HG03469 (cell line): ENCODE measurements at regions not wholly inside any gene's neighbourhood (a gene's known extent, or its start where the extent isn't known, plus 50 kb on each side); places are given as distances from the start of the nearest gene placed in this dataset.

Source experiments
- ATAC-seq: cut with Tn5 transposase; IDR thresholded peaks from one replicate; pipeline ENCODE4 v1.9.1; 2021; ENCODE audit warnings: mild to moderate bottlenecking, moderate library complexity, moderate number of reproducible peaks; ENCODE audit not compliant: unreplicated experiment

DNA sequence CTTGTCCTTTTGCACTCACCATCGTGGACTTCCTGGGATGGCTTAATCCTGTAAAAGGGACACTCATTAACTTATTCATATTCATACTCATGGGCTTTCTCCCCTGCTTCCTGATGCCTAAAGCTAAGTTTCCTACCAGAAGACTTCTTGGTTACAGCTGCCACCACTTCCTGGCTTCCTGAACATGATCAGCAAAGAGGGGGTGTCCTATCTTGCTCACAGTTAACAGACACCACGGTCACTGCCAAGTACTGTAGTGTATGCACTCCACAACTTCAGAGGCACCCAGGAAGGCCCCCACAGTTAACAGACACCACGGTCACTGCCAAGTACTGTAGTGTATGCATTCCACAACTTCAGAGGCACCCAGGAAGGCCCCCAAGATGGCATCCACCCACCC, 177.8 kb downstream of the SIPA1L2 start:
- ATAC-seq, result no peak

DNA sequence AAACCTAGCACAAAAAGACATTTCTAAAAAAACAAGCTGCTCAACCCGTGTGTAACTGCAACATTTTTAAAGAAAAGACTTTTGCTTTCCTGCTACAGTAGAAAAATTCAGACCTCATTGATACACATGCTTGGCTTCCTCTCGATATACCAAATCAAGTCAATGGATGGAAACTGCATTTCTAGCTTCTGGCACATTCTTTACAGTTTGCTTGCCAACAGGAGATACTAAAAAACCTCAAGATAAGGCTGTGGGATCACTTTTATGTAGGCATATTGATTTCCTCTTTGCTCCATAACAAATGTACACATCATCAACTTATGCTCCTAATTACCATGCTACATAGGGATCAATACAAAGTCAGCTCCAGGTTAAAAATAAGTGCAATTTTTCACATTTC, 178.4 kb downstream of the SIPA1L2 start:
- no peak for ATAC-seq

DNA sequence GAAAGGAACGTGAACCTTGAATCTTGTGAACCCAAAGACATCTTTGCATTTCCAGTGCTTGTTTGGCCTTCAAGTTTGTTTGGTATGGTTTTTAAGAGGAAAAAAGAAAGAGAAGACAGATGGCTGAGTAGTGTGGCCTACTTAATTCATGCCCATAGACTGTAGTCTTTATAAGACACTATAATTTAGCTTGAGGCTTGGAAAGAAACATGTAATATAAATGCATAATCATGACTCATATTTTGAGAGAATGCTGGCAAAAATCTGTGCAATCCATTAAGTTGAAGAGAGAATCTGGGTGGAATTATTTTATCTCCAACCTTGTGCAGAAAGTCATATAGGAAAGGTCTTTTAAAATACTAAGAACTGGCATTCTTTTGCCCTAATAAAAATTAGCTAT, 179.3 kb downstream of the SIPA1L2 start:
- no peak for ATAC-seq

- ATAC-seq, result no peak
Observed at GRCh38 chr1:232447125-232447524, 182.8 kb downstream of the SIPA1L2 start.

GRCh38 chr1:232445361-232446106, 184.4 kb downstream of the SIPA1L2 start:
- no peak for ATAC-seq

- no peak for ATAC-seq
Observed at GRCh38 chr1:232443372-232443771, 186.6 kb downstream of the SIPA1L2 start.

DNA sequence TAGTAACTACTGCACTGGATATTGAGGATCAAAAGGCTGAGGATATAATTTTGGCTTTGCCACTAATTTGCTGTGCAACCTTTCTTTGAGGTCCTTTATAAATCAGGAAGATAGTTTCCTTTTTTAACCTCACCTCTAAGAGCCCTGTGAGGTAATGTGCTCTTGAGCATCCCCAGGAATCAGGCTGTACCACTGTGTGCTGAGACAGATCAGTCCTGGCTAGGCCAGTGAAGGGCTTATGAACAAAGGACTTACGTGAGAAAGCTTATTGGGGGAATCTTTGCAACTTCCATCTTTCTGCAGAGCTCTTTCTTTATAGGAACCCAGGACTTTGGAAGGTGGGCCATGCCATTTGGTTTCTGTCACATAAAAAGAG, 188.9 kb downstream of the SIPA1L2 start:
- no peak for ATAC-seq

DNA sequence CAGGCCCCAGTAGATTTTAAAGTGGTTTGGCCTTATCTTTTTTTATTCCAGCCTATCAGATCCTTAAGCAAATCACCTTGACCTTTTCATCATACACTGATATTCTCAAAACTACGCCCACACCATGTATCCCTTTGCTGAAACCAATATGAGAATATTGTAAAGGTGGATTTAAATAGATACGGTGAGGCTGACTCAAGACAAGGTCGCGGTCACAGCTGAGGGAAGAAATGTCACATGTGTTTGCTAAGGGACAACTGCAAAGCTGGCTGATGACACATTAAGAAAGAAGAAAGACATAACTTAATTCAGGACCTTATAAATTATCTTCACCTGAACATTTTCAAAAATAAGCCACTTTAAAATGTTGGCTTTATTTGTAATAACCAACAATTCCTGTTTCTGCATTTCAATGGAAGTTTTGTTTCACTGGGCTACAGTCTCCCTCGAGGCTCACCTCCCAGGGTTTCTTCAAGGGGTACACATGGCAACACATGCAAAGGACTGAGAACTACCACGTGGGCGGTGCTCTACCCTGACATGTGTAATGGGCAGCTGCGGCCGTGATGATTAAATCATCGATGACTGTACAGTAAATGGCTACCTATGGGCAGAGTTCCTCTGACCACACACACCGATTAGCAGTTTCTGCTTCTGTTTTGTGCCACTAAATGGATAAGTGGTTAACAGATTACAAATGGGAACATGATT, 189.5 kb downstream of the SIPA1L2 start:
- peak; percentile 64 for ATAC-seq

- ATAC-seq, result no peak
Observed at GRCh38 chr1:232439011-232439410, 190.9 kb downstream of the SIPA1L2 start.

- no peak for ATAC-seq
Observed at GRCh38 chr1:232438476-232438875, 191.5 kb downstream of the SIPA1L2 start.

- ATAC-seq, result no peak
Observed at GRCh38 chr1:232437510-232437909, 192.4 kb downstream of the SIPA1L2 start.

DNA sequence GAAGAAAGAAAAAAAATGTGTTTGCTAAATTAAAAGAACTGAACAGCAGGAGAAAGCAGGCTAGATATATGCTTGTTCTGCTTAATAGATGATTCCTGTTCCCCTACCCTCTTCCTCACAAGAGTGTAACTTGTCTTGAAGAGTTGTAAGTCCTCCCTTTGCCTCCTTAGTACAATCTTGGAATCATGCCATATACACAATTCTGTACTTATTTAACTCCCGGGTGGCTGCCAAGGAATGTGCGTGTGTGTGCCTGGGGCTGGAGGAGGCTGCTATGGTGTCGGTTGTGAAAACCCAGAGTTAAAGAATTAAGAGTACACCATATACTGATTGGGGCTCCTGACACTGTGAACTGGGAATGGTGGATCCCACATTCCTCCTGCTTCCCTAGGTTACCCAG, 194.2 kb downstream of the SIPA1L2 start:
- ATAC-seq, result no peak

GRCh38 chr1:232432313-232432712, 197.6 kb downstream of the SIPA1L2 start:
- no peak for ATAC-seq

GRCh38 chr1:232431748-232432147, 198.2 kb downstream of the SIPA1L2 start:
- no peak for ATAC-seq

DNA sequence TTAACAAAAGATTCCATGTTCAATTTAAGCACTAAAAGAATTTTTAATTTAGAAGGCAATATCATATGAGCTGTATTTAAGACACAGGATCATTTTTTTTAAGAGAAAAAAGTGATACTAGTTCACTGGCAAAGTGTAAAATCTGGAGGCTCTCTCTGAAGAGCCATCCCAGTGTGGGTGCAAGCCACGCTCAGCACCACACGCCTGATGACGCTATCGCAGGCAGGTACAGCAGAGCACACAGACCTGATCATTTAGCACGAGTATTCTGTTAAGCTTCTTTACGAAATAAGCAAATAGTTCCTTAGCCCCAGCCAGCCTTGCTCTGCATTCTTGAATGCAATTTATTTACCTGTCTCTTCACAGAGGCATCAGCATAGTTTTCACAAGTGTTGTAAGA, 198.6 kb downstream of the SIPA1L2 start:
- no peak for ATAC-seq

- ATAC-seq, result no peak
Observed at GRCh38 chr1:232430467-232430866, 199.5 kb downstream of the SIPA1L2 start.

DNA sequence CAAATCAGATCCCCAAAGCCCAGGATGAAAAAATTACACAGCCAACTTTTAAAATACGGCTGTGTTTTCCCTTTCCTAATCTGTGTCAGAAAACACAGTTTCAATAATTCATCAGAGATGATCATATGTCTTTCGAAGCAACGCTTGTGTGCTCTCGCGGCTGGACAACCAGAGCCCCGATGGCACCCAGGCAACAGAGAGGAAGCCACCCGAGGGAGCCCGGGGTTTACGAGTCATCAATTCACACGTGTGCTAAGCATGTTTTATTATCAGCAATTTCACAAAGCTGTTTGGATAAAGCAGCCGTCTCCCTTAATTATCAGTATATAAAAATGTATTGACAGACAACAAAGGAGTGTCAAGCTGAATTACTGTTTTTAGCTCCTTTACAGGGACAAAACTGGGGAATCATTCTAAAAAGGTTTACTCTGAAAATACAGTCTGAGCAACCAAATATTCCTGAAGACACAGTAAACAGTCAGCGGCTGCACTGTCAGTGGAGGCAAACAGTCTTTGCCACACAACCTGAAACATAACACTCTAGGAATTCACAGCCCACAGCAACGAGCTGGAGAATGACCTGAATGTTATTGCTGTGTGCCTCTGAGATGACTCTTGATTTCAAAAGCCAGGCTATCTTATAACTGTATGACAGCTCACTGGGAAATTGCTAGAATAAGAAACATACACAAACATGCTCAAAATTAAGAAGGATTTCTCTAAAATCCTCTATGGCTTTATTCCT, 201.0 kb downstream of the SIPA1L2 start:
- ATAC-seq, result no peak

- ATAC-seq, result no peak
Observed at GRCh38 chr1:232428036-232428645, 201.8 kb downstream of the SIPA1L2 start.

DNA sequence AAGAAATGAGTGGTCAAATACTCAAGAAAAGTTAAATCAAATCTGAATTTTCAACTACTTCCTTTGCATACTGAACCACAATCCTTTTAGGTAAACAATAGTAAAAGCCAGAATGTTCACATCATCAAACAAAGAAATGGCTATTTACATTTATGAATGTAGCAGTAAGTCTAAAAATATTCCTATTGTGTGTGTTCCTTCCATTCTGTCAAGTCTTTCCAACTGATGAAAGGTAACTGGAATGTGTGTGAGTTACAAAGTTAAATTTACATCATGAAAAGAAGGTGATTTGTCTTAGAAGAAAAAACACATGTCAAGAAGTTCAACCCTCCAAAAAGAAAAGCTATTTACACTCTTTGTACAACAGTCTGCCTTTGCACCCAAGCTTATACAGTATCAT, 203.1 kb downstream of the SIPA1L2 start:
- ATAC-seq, result no peak

- ATAC-seq, result no peak
Observed at GRCh38 chr1:232425421-232425820, 204.5 kb downstream of the SIPA1L2 start.

GRCh38 chr1:232423591-232423990, 206.3 kb downstream of the SIPA1L2 start:
- ATAC-seq, result no peak
